ENCODE measurements at regions not wholly inside any gene's neighbourhood (a gene's known extent, or its start where the extent isn't known, plus 50 kb on each side); places are given as distances from the start of the nearest gene placed in this dataset.

DNA sequence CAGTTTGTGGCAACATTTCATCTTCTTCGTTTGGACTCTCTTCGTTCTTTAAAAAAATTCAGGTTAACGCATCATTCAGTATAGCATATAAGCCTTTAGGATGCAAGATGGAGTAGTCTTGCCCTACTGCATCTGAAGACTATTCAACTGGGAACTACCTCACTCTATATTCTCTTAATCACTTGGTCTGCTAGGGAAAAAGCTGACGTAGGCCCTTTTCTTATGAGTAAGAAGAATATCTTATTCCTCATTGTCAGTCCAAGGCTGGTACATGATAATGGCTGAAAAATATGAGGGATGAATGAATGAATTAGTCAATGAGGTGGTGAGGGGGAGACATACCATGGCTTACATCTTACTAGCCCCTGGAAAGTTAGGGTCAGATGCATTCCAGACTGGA, 294.2 kb downstream of the GPATCH2 start:
- Mint-ChIP-seq H3K4me1 (ENCODE audit: low read depth) (no peaks in the 10 kb centered on the region), H3K36me3 (ENCODE audit: low read depth) (no peaks in the 10 kb centered on the region), H3K27ac (no peak overlapping the region), H3K27me3 (ENCODE audit: low read depth) (no peaks in the 10 kb centered on the region), H3K9me3 (no peaks in the 10 kb centered on the region), H3K4me3 (no peak overlapping the region)

DNA sequence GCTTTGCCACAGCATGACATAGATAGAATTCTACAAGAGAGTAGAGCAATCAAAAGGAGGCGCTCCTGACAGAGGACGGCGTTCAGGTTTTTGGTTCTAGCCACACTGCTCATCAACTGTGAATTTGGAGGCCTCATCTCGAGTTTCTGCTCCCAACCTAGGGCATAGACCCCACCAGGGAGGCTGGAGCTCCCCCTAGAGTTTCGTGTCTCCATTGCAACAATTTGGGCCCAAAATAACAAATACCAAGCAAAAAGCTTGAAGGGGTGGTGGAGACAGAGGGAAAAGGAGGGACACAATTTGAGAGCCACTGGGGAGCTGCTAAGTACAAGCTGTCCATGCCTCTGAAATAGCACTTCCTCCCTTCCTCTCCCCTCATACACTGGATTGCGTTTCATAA, 297.0 kb downstream of the GPATCH2 start:
- Mint-ChIP-seq H3K9me3 (no peaks in the 10 kb centered on the region), H3K4me3 (no peak overlapping the region), H3K27ac (no peak overlapping the region), H3K4me1 (ENCODE audit: low read depth) (no peaks in the 10 kb centered on the region), H3K36me3 (ENCODE audit: low read depth) (no peaks in the 10 kb centered on the region), H3K27me3 (ENCODE audit: low read depth) (no peaks in the 10 kb centered on the region)

DNA sequence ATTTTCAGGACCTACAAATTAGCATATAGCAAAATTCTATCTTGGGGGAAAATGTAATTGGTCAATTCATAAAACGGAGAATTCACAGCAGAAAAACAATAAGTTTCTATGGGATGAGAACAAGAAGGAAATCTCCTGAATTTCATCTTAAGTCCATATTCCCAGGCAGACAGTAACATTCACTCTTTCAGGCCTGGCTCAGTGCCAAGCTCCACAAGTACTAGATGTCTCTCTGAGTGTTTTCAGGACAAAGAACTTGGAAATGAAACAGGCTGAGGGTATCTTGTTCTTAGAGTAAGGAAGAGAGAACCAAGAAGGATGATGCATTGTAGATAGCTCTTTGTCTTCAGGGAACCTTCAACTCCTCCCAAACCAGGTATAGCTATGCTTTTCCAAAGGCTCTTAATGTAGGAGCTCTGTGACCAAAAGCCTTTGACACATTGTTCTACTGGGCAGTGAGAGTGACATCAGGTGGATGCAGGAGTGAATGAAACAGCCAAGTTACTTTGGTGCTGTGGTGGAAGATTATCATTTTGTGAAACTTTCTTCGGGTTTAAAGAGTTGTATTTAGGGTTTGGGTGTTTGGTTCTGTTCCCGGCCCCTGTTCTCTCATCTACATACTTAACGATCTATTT, 298.3 kb downstream of the GPATCH2 start:
- Mint-ChIP-seq H3K4me3 (no peak overlapping the region), H3K4me1 (ENCODE audit: low read depth) (no peaks in the 10 kb centered on the region), H3K9me3 (no peaks in the 10 kb centered on the region), H3K36me3 (ENCODE audit: low read depth) (no peaks in the 10 kb centered on the region), H3K27me3 (ENCODE audit: low read depth) (no peaks in the 10 kb centered on the region), H3K27ac (no peak overlapping the region)

DNA sequence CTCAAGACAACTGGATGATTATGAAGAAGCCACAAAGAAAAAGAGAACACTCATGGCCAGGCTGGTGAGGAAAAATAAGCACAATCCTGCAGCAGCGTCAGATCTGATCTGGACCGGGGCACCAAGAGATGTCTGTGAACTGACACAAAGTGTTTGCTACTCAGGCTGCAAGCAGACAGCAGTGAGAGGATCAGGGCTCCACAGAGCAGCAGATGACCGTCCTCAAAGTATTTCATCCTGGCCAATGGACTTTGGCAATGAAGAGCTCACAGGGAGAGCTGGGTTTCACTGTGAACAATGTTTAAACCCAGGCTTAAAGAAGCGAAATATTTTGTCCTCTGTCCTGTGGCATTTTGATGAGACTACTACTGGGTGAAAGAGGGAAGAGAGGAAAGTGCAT, 299.2 kb downstream of the GPATCH2 start:
- H3K27ac Mint-ChIP-seq, result no peak overlapping the region
- H3K9me3 Mint-ChIP-seq, result no peaks in the 10 kb centered on the region
- H3K4me3 Mint-ChIP-seq, result no peak overlapping the region
- no peaks in the 10 kb centered on the region for H3K36me3 Mint-ChIP-seq (ENCODE audit: low read depth)
- no peaks in the 10 kb centered on the region for H3K4me1 Mint-ChIP-seq (ENCODE audit: low read depth)
- H3K27me3 Mint-ChIP-seq (ENCODE audit: low read depth), result no peaks in the 10 kb centered on the region

DNA sequence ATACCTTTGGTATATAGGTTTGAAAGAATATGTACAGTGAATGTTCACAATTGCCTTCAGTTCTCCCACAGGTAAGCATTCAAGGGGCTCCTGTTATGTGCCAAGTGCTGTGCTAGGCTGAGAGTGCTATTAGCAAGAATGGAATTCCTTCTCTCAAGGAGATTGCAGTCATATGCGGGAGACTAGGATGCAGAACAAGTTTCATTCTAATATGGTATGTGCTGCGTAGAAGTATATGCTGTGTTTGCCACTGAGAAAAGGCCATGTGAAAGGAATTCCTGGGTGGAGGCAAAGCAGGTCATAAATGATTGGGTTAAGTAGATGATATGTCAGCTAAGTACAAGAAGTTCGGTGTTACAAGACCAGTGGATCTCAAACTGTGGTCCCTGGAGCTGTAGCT, 303.0 kb downstream of the GPATCH2 start:
- H3K4me3 Mint-ChIP-seq, result no peak overlapping the region
- H3K27ac Mint-ChIP-seq, result no peak overlapping the region
- H3K27me3 Mint-ChIP-seq (ENCODE audit: low read depth), result no peaks in the 10 kb centered on the region
- no peaks in the 10 kb centered on the region for H3K4me1 Mint-ChIP-seq (ENCODE audit: low read depth)
- no peaks in the 10 kb centered on the region for H3K9me3 Mint-ChIP-seq
- H3K36me3 Mint-ChIP-seq (ENCODE audit: low read depth), result no peaks in the 10 kb centered on the region

DNA sequence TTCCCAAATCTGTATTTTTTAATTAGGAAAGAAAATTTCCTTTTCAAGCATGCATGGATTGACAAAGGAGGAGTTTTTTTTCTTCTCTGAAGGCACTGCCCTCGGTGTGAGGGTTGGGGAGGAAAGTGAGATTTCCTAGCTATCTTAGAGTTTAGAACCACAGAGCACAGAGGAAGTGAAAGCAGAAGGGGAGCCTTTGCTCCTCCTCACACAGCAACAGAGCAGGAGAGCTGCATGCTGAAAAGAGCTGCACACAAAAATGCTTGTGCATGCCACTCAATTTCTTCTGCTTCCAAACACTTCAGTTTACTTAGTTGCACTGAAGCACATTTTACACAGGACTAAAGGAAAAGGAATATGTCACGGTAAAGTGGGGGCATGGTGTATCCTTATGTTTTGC, 308.1 kb downstream of the GPATCH2 start:
- Mint-ChIP-seq H3K36me3 (ENCODE audit: low read depth) (no peaks in the 10 kb centered on the region), H3K27ac (no peak overlapping the region), H3K4me1 (ENCODE audit: low read depth) (no peaks in the 10 kb centered on the region), H3K9me3 (no peaks in the 10 kb centered on the region), H3K27me3 (ENCODE audit: low read depth) (no peaks in the 10 kb centered on the region), H3K4me3 (no peak overlapping the region)

DNA sequence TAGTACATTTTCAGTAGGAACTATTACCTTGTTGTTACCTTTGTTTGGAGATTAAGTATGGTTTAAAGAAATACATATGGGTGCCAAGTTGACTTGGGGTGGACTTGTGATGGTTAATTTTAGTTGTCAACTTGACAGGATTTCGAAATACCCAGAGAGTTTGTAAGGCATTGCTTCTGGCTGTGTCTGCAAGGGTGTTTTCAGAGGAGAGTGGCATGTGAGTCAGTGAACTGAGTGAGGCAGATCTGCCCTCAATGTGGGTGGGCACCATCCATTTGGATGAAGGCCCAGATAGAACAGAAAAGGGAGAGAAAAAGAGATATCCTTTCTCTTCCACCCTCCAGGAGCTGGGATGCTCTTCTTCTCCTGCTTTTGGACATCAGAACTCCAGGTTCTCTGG, 315.5 kb downstream of the GPATCH2 start:
- Mint-ChIP-seq H3K4me1 (ENCODE audit: low read depth) (no peaks in the 10 kb centered on the region), H3K36me3 (ENCODE audit: low read depth) (no peaks in the 10 kb centered on the region), H3K27me3 (ENCODE audit: low read depth) (no peaks in the 10 kb centered on the region), H3K9me3 (no peaks in the 10 kb centered on the region), H3K4me3 (no peak overlapping the region), H3K27ac (no peak overlapping the region)

DNA sequence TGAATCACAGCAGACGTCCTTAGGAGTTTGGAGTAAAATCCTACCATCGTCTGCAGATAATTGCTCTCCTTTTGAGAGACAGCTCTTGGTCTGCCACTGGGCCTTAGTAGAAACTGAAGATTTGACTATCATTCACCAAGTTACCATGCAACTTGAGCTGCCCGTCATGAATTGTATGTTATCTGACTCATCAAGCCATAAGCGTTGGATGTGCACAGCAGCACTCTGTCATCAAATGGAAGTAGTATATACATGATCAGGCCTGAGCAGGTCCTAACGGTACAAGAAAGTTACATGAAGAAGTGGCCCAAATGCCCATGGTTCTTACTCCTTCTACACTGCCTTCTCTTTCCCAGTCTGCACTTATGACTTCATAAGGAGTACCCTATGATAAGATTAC, 317.8 kb downstream of the GPATCH2 start:
- Mint-ChIP-seq H3K27me3 (ENCODE audit: low read depth) (no peaks in the 10 kb centered on the region), H3K27ac (no peak overlapping the region), H3K36me3 (ENCODE audit: low read depth) (no peaks in the 10 kb centered on the region), H3K4me1 (ENCODE audit: low read depth) (no peaks in the 10 kb centered on the region), H3K4me3 (no peak overlapping the region), H3K9me3 (no peaks in the 10 kb centered on the region)

DNA sequence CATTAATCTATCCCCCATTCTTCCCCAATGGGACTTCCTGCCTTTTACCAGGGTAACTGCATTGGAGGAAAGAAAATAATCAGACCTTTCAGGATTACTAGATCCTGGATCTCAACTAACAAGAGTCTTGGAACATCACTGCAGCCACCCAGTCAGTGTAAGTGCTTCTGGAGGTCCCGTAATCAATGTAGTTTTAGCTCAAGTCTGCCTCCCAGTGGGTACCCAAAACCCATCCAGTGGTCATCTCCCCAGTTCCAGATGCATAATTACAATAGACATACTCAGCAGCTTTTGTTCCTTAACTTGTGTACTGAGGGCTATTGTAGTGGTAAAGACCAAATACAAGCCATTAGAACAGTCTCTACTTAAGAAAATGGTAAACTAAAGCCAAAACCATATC, 319.1 kb downstream of the GPATCH2 start:
- no peak overlapping the region for H3K4me3 Mint-ChIP-seq

DNA sequence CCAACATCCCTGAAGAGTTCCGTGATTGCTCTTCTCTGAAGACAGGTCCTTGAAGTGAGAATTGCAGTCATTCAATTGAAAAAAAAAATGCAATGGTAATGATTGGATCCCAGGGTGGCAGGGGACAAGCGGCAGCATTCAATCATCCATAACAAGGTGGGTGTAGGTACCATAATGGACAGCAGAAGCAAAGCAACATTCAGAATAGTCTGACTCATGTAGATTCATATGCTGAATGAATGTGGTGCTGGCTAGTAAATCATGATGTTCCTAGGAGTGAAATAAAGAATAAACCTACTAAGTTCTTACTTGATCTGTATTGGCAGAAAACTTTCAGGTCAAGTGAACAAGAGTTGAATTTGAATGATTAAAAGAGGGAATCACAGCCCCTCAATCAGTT, 319.6 kb downstream of the GPATCH2 start:
- Mint-ChIP-seq H3K4me3 (no peak overlapping the region), H3K27ac (no peak overlapping the region), H3K9me3 (no peaks in the 10 kb centered on the region), H3K36me3 (ENCODE audit: low read depth) (no peaks in the 10 kb centered on the region), H3K4me1 (ENCODE audit: low read depth) (no peaks in the 10 kb centered on the region), H3K27me3 (ENCODE audit: low read depth) (no peaks in the 10 kb centered on the region)

More for the DNA sequence above, 319.1 kb downstream of the GPATCH2 start:
- Mint-ChIP-seq H3K27me3 (ENCODE audit: low read depth) (no peaks in the 10 kb centered on the region), H3K36me3 (ENCODE audit: low read depth) (no peaks in the 10 kb centered on the region), H3K4me1 (ENCODE audit: low read depth) (no peaks in the 10 kb centered on the region), H3K27ac (no peak overlapping the region), H3K9me3 (no peaks in the 10 kb centered on the region)

DNA sequence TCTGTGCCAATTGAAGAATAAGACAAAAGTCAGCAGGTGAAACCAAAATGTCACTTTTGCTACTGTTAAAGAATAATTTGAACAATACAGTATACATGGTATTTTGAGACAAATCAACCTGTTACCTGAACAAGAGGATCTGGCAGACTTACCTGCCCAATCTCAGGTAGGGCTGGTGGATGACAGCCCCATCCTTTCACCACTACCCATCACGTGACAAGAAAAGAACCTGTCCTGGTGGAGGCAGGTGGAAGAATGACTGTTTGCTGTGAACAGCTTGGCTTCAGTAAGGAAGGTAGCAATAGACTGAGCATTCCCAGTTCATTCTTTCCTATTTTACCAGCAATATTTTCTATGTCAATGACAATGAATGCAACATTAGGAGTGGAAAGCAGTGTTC, 349.6 kb downstream of the GPATCH2 start:
- no peak overlapping the region for H3K4me3 Mint-ChIP-seq
- H3K27me3 Mint-ChIP-seq (ENCODE audit: low read depth), result no peaks in the 10 kb centered on the region
- no peak overlapping the region for H3K27ac Mint-ChIP-seq
- no peaks in the 10 kb centered on the region for H3K36me3 Mint-ChIP-seq (ENCODE audit: low read depth)
- no peaks in the 10 kb centered on the region for H3K9me3 Mint-ChIP-seq
- H3K4me1 Mint-ChIP-seq (ENCODE audit: low read depth), result no peaks in the 10 kb centered on the region

DNA sequence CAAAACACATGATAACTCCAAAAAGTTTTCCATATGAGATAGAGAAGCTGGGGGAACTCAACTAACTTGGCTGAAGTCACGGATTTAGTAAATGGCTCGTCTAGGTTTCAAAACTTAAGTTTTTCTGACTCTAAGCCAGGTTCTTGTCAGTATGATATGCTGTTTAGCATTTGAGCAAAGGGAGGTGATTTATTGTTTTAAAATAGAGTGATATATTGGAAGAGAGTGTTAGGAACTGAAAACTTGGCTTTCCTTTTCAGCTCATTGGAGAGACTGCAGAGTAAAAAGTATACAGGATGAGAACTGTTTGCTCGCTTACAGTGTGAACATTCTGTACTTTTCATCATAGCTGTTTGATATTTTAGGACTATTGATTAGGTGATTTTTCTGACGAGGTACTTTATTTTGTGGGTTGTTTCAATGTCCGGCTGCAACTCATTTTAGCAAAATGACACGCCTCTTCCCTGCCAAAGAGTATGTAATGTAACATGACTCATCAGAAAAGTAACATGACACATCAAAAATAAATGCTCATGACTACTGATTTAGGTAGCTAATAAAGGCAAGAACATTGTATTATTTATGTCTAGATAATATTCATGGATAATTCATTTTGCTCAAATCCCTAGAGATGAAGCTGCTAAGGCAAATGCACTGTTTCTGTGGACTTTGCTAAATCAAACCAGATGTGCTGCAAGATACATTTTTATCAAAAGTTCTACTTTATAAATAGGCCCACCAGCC, 355.1 kb downstream of the GPATCH2 start:
- H3K4me1 Mint-ChIP-seq (ENCODE audit: low read depth), result no peaks in the 10 kb centered on the region
- no peaks in the 10 kb centered on the region for H3K9me3 Mint-ChIP-seq
- H3K36me3 Mint-ChIP-seq (ENCODE audit: low read depth), result no peaks in the 10 kb centered on the region
- H3K4me3 Mint-ChIP-seq, result no peak overlapping the region
- no peaks in the 10 kb centered on the region for H3K27me3 Mint-ChIP-seq (ENCODE audit: low read depth)
- H3K27ac Mint-ChIP-seq, result no peak overlapping the region

DNA sequence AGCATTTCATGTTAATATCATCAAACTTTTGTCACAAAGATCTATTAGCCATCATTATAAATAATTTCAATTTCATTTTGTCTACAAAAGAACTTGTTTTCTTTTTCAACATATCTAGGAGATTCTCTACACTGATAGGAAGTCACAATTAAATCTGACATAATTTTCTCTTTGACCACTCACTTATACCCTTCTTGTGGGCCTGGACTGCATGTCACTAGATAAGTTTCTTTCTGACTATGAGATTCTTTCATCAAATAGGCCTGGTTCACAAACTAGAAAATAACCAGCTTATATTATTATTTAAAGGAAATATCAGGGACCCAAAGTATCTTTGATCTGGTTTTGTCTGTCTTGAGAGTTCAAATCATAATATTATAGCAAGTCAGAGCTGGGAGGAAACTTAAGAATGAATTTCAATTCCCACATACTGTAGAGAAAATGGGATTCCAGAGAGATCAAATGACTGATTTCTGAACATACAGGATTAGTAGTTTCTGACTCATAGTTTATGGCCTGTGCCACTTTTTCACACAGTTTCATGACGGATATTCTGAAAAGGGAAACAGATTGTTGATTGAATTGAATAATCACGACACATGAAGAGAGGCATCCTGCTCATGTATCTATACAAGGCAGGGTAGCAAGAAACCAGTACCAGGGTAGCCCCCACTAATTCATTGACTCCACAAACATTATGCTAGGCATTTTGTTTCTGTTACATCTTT, 355.8 kb downstream of the GPATCH2 start:
- H3K4me3 Mint-ChIP-seq, result no peak overlapping the region
- no peaks in the 10 kb centered on the region for H3K4me1 Mint-ChIP-seq (ENCODE audit: low read depth)
- no peak overlapping the region for H3K27ac Mint-ChIP-seq
- no peaks in the 10 kb centered on the region for H3K27me3 Mint-ChIP-seq (ENCODE audit: low read depth)
- H3K9me3 Mint-ChIP-seq, result no peaks in the 10 kb centered on the region
- H3K36me3 Mint-ChIP-seq (ENCODE audit: low read depth), result no peaks in the 10 kb centered on the region

DNA sequence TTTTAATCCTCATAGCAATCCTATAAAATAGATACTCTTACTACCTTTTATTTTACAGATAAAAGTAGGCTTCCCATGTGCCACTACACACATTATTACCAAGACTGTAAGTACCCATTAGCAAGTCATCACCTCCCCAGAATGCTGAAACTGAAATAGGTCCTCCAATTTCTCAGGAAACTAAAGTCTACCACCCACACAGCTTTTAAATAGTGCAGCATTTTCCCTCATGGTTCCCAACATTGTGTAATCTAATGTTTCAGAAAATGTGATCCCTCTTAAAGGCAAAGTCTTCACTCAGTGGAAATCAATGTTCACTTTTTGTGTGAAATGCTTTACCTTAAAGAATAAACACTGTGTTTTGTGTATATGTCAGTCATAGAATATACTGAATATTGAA, 356.5 kb downstream of the GPATCH2 start:
- Mint-ChIP-seq H3K9me3 (no peaks in the 10 kb centered on the region), H3K36me3 (ENCODE audit: low read depth) (no peaks in the 10 kb centered on the region), H3K4me1 (ENCODE audit: low read depth) (no peaks in the 10 kb centered on the region), H3K27ac (no peak overlapping the region), H3K4me3 (no peak overlapping the region), H3K27me3 (ENCODE audit: low read depth) (no peaks in the 10 kb centered on the region)

DNA sequence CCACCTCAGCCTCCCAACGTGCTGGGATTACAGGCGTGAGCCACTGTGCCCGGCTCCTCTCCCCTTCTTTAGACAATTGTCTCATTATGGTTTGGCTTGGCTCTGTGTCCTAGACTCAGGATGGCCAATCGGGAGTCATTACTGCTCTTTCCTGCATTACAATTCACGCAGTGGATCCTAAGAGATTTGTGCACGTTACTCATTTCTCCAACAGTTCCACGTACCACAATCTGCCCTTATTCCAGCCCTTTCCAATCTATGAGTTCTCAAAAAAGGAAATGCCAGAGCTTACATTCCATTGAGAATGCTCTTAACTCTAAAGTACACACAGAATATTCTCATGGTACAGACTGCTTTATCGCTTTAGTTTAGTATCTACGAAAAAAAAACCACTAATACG, 357.0 kb downstream of the GPATCH2 start:
- H3K36me3 Mint-ChIP-seq (ENCODE audit: low read depth), result no peaks in the 10 kb centered on the region

More for the DNA sequence above, 357.0 kb downstream of the GPATCH2 start:
- Mint-ChIP-seq H3K9me3 (no peaks in the 10 kb centered on the region), H3K4me1 (ENCODE audit: low read depth) (no peaks in the 10 kb centered on the region), H3K27ac (no peak overlapping the region), H3K4me3 (no peak overlapping the region), H3K27me3 (ENCODE audit: low read depth) (no peaks in the 10 kb centered on the region)
